ENCODE measurements at regions not wholly inside any gene's neighbourhood (a gene's known extent, or its start where the extent isn't known, plus 50 kb on each side); places are given as distances from the start of the nearest gene placed in this dataset.

DNA sequence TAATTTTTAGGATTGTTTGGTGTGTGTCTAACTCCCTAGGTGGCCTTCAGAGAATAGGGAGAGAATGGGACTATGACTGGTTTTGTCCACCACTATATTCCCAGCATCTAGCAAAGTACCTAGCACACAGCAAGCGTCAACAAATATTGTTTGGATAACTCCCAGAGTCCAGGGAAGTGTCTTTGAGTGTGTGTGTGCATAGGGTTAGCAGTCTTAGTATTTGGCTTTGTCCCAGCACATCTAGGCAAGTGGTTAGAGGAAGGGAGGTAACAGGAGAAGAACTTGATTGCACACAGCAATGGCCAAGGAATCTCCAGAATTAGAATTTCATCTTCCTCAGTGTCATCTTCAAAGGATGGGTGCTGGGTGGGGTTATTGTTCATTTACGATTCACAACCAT, 385.4 kb upstream of the CDH5 start:
- Mint-ChIP-seq H3K9me3 (peaks cover 2 to 3% of the 10 kb centered on the region in 2 donors), H3K27me3 (ENCODE audit: low read depth) (peaks cover 10% of the 10 kb centered on the region), H3K36me3 (ENCODE audit: insufficient read depth in 2 of 2) (no peaks in the 10 kb centered on the region), H3K4me3 (no peak overlapping the region), H3K4me1 (ENCODE audit: low read depth) (no peaks in the 10 kb centered on the region), H3K27ac (no peak overlapping the region)
- ATAC-seq (replicated peaks in 1 of 2) (no peak), DNase-seq (no peak)

DNA sequence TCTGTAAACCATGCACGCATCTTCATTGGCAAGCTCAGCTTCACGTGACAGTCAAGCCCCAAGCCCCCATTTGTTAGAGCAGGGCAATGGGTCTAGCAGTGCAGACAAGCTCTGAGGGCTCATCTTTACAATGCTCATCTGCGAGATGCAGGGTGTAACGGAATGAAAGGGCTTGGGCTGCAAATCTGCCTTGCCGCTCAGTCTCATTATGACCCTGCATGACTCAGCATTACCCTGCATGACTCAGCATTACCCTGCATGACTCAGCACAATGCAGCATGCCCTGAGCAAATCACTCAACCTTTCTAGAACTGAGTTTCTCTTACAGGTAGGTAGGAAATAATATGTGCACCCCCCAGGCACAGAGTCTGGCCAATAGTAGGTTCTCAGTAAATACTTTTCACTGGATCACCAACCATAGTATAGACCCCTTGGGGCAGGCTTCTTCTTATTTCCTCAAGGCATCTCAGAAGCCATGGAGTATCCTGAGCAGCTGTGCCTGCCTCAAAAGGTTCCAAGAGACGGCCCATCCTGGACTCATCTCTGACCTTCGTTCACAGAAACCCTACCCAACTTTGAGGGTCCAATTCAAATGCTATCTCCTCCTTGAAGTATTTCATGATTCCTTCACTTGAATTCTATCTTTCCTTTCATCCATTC, 391.3 kb upstream of the CDH5 start:
- Mint-ChIP-seq H3K27me3 (ENCODE audit: low read depth) (no peaks in the 10 kb centered on the region), H3K36me3 (ENCODE audit: insufficient read depth in 2 of 2) (no peaks in the 10 kb centered on the region)
- no peak for DNase-seq

DNA sequence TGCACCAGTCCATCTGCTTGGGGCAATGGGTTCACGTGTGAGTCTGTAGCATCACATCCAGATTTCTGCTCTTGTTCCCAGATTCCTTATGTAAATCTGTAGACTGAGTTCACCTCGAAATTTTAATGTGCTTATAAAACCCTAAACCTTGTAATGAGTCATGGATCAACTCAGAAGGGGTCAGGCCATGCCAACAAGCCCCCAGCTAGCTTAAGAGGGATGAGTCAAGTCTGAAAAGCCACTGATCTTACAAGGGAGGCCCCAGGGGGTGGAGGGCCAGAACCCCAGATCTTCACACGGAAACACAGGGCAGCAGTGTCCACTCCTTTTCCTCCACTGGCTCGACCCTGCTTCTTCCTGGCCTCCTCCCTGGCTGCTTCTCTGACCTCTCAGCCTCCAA, 399.1 kb upstream of the CDH5 start:
- H3K9me3 Mint-ChIP-seq = peaks cover 2 to 3% of the 10 kb centered on the region in 2 donors
- ATAC-seq (replicated peaks in 1 of 2) (no peak), DNase-seq (no peak)
- no peak overlapping the region for H3K4me3 Mint-ChIP-seq
- H3K4me1 Mint-ChIP-seq (ENCODE audit: low read depth) = no peaks in the 10 kb centered on the region
- H3K27ac Mint-ChIP-seq = no peak overlapping the region
- H3K36me3 Mint-ChIP-seq (ENCODE audit: insufficient read depth in 2 of 2) = no peaks in the 10 kb centered on the region
- no peaks in the 10 kb centered on the region for H3K27me3 Mint-ChIP-seq (ENCODE audit: low read depth)

More for the DNA sequence above, 391.3 kb upstream of the CDH5 start:
- Mint-ChIP-seq H3K4me1 (ENCODE audit: low read depth) (no peaks in the 10 kb centered on the region), H3K27ac (no peak overlapping the region), H3K9me3 (peaks cover 6% of the 10 kb centered on the region in 2 donors), H3K4me3 (no peak overlapping the region)
- no peak for ATAC-seq (replicated peaks in 1 of 2)

DNA sequence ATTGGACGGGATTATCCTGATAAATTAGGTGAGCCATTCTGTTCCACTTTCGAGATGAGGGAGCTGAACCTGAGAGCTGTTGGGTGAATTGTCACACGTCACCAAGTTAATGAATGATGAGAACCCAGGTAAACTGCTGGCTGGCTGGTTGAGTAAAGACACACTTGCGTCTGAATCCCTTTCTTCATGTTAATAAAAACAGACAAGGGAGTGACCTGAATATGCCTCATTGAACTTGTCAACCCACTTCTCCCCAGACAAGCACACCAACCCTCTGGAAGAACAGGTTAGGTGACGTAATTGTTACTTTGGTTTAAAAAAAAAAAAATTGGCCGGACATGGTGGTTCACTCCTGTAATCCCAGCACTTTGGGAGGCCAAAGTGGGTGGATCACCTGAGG, 400.9 kb upstream of the CDH5 start:
- DNase-seq (no peak), ATAC-seq (replicated peaks in 1 of 2) (no peak)
- Mint-ChIP-seq H3K36me3 (ENCODE audit: insufficient read depth in 2 of 2) (no peaks in the 10 kb centered on the region), H3K9me3 (peaks cover 0 to 2% of the 10 kb centered on the region in 2 donors), H3K27ac (no peak overlapping the region), H3K27me3 (ENCODE audit: low read depth) (no peaks in the 10 kb centered on the region), H3K4me1 (ENCODE audit: low read depth) (no peaks in the 10 kb centered on the region), H3K4me3 (no peak overlapping the region)

DNA sequence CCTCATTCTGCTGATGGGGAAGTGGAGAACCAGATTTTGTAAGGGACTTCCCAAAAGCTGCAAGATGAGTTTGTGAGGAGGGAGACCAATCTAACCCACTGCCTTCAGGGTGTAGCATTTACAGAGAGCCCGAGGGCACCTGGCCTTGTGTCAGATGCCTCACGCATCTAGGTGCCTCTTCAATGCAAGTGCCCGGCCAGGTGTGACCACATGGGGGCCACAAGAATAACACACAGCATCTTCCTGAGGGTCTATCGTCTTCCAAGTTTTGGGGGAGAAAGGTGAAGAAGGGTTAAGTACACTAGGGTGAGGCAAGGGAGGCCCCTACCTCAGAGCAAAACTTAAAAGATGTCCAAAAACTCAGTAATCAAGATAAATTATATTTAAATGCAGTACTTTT, 401.7 kb upstream of the CDH5 start:
- no peaks in the 10 kb centered on the region for H3K27me3 Mint-ChIP-seq (ENCODE audit: low read depth)
- no peaks in the 10 kb centered on the region for H3K4me1 Mint-ChIP-seq (ENCODE audit: low read depth)
- H3K4me3 Mint-ChIP-seq = no peak overlapping the region
- no peak for DNase-seq
- no peaks in the 10 kb centered on the region for H3K36me3 Mint-ChIP-seq (ENCODE audit: insufficient read depth in 2 of 2)
- no peak overlapping the region for H3K27ac Mint-ChIP-seq
- ATAC-seq (replicated peaks in 1 of 2) = no peak
- H3K9me3 Mint-ChIP-seq = no peaks in the 10 kb centered on the region

DNA sequence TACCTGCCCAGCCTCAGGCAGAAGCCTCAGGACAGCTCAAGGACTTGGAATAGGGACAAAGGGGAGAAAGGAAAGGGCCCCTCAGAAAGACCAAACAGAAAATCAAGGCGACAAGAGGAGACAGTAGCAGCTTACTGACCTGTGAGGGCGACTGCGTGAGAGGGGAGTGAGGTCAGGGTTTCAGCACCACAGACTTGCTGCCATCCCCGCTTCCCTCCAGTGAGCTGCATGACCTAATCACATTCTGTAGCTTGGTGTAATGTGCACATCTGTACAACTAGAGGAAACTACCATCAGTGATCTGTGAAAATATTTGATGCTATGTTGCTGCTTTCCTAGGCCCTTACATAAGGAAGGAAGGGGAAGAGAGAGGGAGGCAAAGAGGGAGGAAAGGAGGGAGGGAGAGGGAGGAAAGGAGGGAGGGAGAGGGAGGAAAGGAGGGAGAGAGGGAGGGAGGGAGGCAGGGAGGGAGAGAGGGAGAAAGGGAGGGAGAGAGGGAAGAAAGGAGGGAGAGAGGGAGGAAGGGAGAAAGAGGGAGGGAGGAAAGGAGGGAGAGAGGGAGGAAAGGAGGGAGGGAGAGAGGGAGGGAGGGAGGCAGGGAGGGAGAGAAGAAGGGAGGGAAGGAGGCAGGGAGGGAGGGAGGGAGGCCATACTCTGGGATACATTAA, 404.9 kb upstream of the CDH5 start:
- DNase-seq (no peak), ATAC-seq (replicated peaks in 1 of 2) (no peak)
- Mint-ChIP-seq H3K4me1 (ENCODE audit: low read depth) (no peaks in the 10 kb centered on the region), H3K27me3 (ENCODE audit: low read depth) (no peaks in the 10 kb centered on the region), H3K4me3 (no peak overlapping the region), H3K27ac (no peak overlapping the region), H3K9me3 (no peaks in the 10 kb centered on the region), H3K36me3 (ENCODE audit: insufficient read depth in 2 of 2) (no peaks in the 10 kb centered on the region)

DNA sequence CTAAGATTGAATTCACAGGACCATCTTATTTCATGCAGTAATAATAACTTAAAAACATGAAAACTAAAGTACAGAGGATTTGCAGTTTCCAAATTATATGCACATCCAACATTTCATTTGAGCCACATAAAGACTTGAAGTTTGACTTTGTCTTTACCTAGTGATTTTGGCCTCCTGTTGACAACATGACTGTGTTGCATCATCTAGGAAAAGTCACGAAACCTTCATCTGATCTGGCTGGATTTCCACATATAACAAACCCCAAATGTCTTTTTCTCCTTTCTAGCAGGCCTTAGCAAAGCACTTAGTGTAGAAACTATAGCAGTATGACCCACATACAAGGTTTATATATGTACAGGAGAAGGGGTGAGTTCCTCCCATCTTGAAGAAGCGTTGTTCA, 406.5 kb upstream of the CDH5 start:
- no peak for DNase-seq
- no peak for ATAC-seq (replicated peaks in 1 of 2)
- Mint-ChIP-seq H3K4me3 (no peak overlapping the region), H3K36me3 (ENCODE audit: insufficient read depth in 2 of 2) (no peaks in the 10 kb centered on the region), H3K9me3 (no peaks in the 10 kb centered on the region), H3K27ac (no peak overlapping the region), H3K4me1 (ENCODE audit: low read depth) (no peaks in the 10 kb centered on the region), H3K27me3 (ENCODE audit: low read depth) (no peaks in the 10 kb centered on the region)

DNA sequence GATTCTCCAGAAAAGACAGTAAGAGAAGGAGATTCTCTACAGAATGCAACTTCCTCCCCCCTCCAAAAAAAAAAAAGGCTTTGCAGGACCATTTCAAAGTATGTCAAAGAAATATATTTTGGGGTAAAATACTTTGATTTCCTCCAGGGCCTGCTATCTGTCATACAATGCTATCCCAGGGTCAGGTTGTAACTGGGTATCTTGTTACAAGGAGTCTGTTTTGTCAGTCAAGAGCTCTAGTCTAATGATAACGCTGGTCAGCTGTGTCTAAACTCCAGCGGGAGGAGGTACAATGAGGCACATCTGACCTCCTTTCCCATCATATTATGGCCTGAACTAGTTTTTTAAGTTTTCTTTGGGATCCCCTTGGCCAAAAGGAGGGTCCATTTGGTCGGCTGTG, 408.4 kb upstream of the CDH5 start:
- no peak for ATAC-seq (replicated peaks in 1 of 2)
- no peaks in the 10 kb centered on the region for H3K4me1 Mint-ChIP-seq (ENCODE audit: low read depth)

DNA sequence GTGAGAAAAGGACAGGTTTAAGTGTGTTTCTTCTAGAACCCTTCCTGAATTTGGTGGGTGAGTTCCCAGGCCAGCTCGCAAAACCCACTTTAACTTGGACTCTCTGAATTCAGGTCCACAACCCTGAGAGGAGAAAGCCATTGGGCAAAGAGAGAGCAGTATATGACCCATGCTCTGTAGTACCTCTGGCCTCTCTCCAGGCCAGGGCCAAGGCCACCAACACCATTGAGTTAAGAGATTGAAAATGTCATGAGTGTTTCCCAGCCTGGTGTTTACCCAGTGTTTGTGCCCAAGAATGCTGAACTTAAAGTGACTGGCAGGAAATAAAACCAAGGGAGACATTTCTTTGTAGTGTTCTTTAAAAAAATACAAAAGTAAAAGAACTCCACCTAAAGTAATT, 410.4 kb upstream of the CDH5 start:
- no peak for ATAC-seq (replicated peaks in 1 of 2)
- no peaks in the 10 kb centered on the region for H3K27me3 Mint-ChIP-seq (ENCODE audit: low read depth)
- no peaks in the 10 kb centered on the region for H3K9me3 Mint-ChIP-seq
- no peak overlapping the region for H3K27ac Mint-ChIP-seq
- H3K4me3 Mint-ChIP-seq = no peak overlapping the region
- H3K36me3 Mint-ChIP-seq (ENCODE audit: insufficient read depth in 2 of 2) = no peaks in the 10 kb centered on the region
- DNase-seq = no peak
- no peaks in the 10 kb centered on the region for H3K4me1 Mint-ChIP-seq (ENCODE audit: low read depth)

More for the DNA sequence above, 408.4 kb upstream of the CDH5 start:
- H3K4me3 Mint-ChIP-seq = no peak overlapping the region
- no peaks in the 10 kb centered on the region for H3K27me3 Mint-ChIP-seq (ENCODE audit: low read depth)
- no peak overlapping the region for H3K27ac Mint-ChIP-seq
- H3K36me3 Mint-ChIP-seq (ENCODE audit: insufficient read depth in 2 of 2) = no peaks in the 10 kb centered on the region
- no peaks in the 10 kb centered on the region for H3K9me3 Mint-ChIP-seq
- DNase-seq = no peak

DNA sequence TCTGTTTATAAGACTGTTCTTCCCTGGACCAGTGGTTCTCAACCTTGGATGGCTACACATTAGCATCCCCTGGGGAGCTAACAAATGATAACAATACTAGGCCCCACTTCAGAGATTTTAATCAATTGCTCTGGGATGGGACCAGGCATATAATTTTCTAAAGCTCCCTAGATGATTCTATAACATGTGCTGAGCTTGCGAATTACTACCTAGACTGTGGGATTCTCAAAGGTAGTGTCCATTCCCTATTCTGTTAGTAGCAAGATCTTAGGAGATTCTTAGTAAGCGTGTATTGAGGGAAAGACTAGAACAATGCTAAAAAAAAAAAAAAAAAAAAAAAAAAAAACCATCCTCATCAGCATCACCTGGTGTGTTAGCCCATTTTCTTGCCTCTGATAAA, 412.0 kb upstream of the CDH5 start:
- no peak overlapping the region for H3K27ac Mint-ChIP-seq
- ATAC-seq (replicated peaks in 1 of 2) (no peak), DNase-seq (no peak)
- no peaks in the 10 kb centered on the region for H3K27me3 Mint-ChIP-seq (ENCODE audit: low read depth)
- H3K36me3 Mint-ChIP-seq (ENCODE audit: insufficient read depth in 2 of 2) = no peaks in the 10 kb centered on the region
- H3K4me1 Mint-ChIP-seq (ENCODE audit: low read depth) = no peaks in the 10 kb centered on the region
- H3K9me3 Mint-ChIP-seq = no peaks in the 10 kb centered on the region
- H3K4me3 Mint-ChIP-seq = no peak overlapping the region

DNA sequence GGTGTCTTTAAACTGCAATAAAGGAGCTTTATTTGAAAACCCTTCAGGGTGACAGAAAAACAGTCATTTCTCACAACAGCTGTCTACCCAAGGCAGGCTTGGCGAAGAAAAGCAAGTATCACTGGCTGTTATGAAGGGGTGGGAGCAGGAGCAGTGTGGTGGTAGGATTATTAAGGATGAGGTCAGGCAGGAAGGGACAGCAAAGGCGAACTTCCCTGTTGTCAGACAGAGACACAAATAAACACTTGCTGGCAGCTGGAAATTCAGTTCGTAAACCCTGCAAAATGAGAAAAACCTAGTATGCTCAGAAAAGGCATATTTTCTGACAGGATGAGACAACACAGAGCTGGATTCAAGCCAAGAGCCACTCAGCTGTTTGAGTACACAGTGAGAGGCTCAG, 416.3 kb upstream of the CDH5 start:
- Mint-ChIP-seq H3K27ac (no peak overlapping the region), H3K4me1 (ENCODE audit: low read depth) (no peaks in the 10 kb centered on the region), H3K9me3 (peaks cover 0 to 1% of the 10 kb centered on the region in 2 donors), H3K36me3 (ENCODE audit: insufficient read depth in 2 of 2) (no peaks in the 10 kb centered on the region), H3K27me3 (ENCODE audit: low read depth) (no peaks in the 10 kb centered on the region), H3K4me3 (no peak overlapping the region)
- ATAC-seq (replicated peaks in 1 of 2) (no peak), DNase-seq (no peak)

DNA sequence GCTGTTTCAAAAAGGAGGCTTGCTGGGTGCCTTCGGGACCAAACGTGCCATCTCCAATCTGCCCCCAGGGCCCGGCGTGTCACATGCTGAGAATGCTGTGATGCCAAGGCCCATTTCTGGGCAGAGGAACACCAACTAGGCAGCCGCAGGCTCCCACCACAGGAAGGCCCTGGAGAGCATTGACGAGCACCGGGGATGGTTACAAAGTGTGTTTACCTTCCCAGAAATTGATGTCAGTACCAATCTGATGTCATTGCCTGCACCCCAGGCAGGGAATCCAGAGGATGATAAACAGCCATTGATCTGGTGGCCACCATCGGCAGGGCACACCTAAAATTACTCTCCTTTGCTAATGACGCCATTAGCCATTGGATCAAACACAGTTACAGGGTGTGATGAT, 418.1 kb upstream of the CDH5 start:
- Mint-ChIP-seq H3K36me3 (ENCODE audit: insufficient read depth in 2 of 2) (no peaks in the 10 kb centered on the region), H3K27me3 (ENCODE audit: low read depth) (no peaks in the 10 kb centered on the region), H3K9me3 (peaks cover 3 to 5% of the 10 kb centered on the region in 2 donors), H3K4me1 (ENCODE audit: low read depth) (no peaks in the 10 kb centered on the region), H3K4me3 (no peak overlapping the region), H3K27ac (no peak overlapping the region)
- no peak for DNase-seq
- ATAC-seq (replicated peaks in 1 of 2) = no peak

DNA sequence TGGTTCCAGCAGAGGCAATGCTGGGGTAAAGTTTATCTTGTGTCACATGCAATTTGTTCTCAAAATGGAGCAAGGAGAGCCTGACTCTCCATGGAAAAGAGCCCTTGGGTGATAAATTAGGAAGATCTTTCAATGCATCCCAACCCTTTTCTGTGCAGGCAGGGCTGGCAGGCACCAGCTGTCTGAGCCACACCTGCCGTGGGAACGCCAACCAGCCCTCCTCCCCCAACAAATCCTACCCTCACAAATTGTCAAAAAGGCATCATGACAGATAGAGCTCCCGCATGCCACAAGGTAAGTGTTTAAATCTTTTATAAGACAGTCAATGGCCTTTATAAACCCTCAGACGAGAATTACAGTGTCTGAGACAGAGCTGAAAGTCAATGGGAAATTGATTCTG, 418.5 kb upstream of the CDH5 start:
- Mint-ChIP-seq H3K4me3 (no peak overlapping the region), H3K9me3 (peaks cover 3 to 5% of the 10 kb centered on the region in 2 donors), H3K27me3 (ENCODE audit: low read depth) (no peaks in the 10 kb centered on the region), H3K36me3 (ENCODE audit: insufficient read depth in 2 of 2) (no peaks in the 10 kb centered on the region), H3K27ac (no peak overlapping the region), H3K4me1 (ENCODE audit: low read depth) (no peaks in the 10 kb centered on the region)
- ATAC-seq (replicated peaks in 1 of 2) = no peak
- no peak for DNase-seq

DNA sequence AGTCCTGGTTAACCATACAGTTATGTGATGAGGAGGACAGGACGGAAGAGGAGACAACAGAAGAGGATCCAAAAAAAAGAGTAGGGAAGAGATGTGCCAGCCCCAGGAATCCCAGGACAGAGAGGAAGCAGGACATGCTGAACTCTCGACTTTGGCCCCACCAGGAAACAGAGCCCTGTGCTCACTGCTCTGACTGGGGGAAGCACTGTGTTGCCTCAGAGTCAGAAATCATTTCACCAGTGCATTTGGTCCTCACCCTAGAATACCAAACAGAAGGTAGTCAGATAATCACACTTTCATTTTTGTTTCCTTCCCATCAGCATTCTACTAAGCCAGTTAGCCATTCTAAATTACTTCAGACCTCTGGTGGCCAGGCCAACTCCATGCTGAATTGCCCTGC, 421.0 kb upstream of the CDH5 start:
- DNase-seq (no peak), ATAC-seq (replicated peaks in 1 of 2) (no peak)
- no peaks in the 10 kb centered on the region for H3K4me1 Mint-ChIP-seq (ENCODE audit: low read depth)
- H3K4me3 Mint-ChIP-seq = no peak overlapping the region
- H3K27ac Mint-ChIP-seq = no peak overlapping the region
- no peaks in the 10 kb centered on the region for H3K27me3 Mint-ChIP-seq (ENCODE audit: low read depth)
- no peaks in the 10 kb centered on the region for H3K36me3 Mint-ChIP-seq (ENCODE audit: insufficient read depth in 2 of 2)
- peaks cover 3 to 5% of the 10 kb centered on the region in 2 donors for H3K9me3 Mint-ChIP-seq
